ENCODE measurements at regions not wholly inside any gene's neighbourhood (a gene's known extent, or its start where the extent isn't known, plus 50 kb on each side); places are given as distances from the start of the nearest gene placed in this dataset.
"Not testable (repeated sequence)": the region's sequence is repeated elsewhere in the genome, so short reads cannot be mapped to it uniquely, and the experiment has no call there.

- peaks cover 3% of the 10 kb centered on the region for H3K9me3 Mint-ChIP-seq
- no peak overlapping the region for H3K4me3 Mint-ChIP-seq
- DNase-seq = no peak
- no peak for ATAC-seq
- peaks cover 12% of the 10 kb centered on the region for H3K27me3 Mint-ChIP-seq (ENCODE audit: low read depth)
- H3K4me1 Mint-ChIP-seq (ENCODE audit: low read depth) = peaks cover 2% of the 10 kb centered on the region
- H3K36me3 Mint-ChIP-seq (ENCODE audit: insufficient read depth) = no peaks in the 10 kb centered on the region
These were observed 86.5 kb upstream of the GNAZ start for GRCh38 chr22:22983816-22984215.

- no peak for ATAC-seq
- Mint-ChIP-seq H3K4me3 (no peak overlapping the region), H3K4me1 (ENCODE audit: low read depth) (peaks cover 2% of the 10 kb centered on the region), H3K27me3 (ENCODE audit: low read depth) (peaks cover 17% of the 10 kb centered on the region), H3K36me3 (ENCODE audit: insufficient read depth) (no peaks in the 10 kb centered on the region), H3K9me3 (peaks cover 3% of the 10 kb centered on the region)
- no peak for DNase-seq
These were observed 85.4 kb upstream of the GNAZ start for GRCh38 chr22:22984967-22985366.

GRCh38 chr22:22986008-22986407 lies 84.3 kb upstream of the GNAZ start:
- no peak for ATAC-seq
- Mint-ChIP-seq H3K4me3 (no peak overlapping the region), H3K4me1 (ENCODE audit: low read depth) (peaks cover 2% of the 10 kb centered on the region), H3K27me3 (ENCODE audit: low read depth) (peaks cover 24% of the 10 kb centered on the region), H3K9me3 (no peaks in the 10 kb centered on the region), H3K36me3 (ENCODE audit: insufficient read depth) (no peaks in the 10 kb centered on the region)
- DNase-seq = no peak

GRCh38 chr22:22986640-22987039 lies 83.7 kb upstream of the GNAZ start:
- no peaks in the 10 kb centered on the region for H3K36me3 Mint-ChIP-seq (ENCODE audit: insufficient read depth)
- H3K4me3 Mint-ChIP-seq = no peak overlapping the region
- no peak for DNase-seq
- no peak for ATAC-seq
- no peaks in the 10 kb centered on the region for H3K9me3 Mint-ChIP-seq
- H3K27me3 Mint-ChIP-seq (ENCODE audit: low read depth) = peaks cover 25% of the 10 kb centered on the region
- H3K4me1 Mint-ChIP-seq (ENCODE audit: low read depth) = peaks cover 2% of the 10 kb centered on the region

- H3K9me3 Mint-ChIP-seq = no peaks in the 10 kb centered on the region
- H3K4me1 Mint-ChIP-seq (ENCODE audit: low read depth) = peaks cover 2% of the 10 kb centered on the region
These were observed 82.2 kb upstream of the GNAZ start for GRCh38 chr22:22988150-22988549.

GRCh38 chr22:22988785-22989184 lies 81.5 kb upstream of the GNAZ start:
- DNase-seq (no peak), ATAC-seq (no peak)
- Mint-ChIP-seq H3K9me3 (no peaks in the 10 kb centered on the region), H3K4me3 (no peak overlapping the region), H3K27me3 (ENCODE audit: low read depth) (peaks cover 28% of the 10 kb centered on the region), H3K4me1 (ENCODE audit: low read depth) (no peaks in the 10 kb centered on the region), H3K36me3 (ENCODE audit: insufficient read depth) (no peaks in the 10 kb centered on the region)

More at GRCh38 chr22:22988150-22988549, 82.2 kb upstream of the GNAZ start:
- ATAC-seq (no peak), DNase-seq (no peak)
- peaks cover 25% of the 10 kb centered on the region for H3K27me3 Mint-ChIP-seq (ENCODE audit: low read depth)
- no peaks in the 10 kb centered on the region for H3K36me3 Mint-ChIP-seq (ENCODE audit: insufficient read depth)
- H3K4me3 Mint-ChIP-seq = no peak overlapping the region

- Mint-ChIP-seq H3K4me1 (ENCODE audit: low read depth) (no peaks in the 10 kb centered on the region), H3K4me3 (no peak overlapping the region), H3K27me3 (ENCODE audit: low read depth) (peaks cover 32% of the 10 kb centered on the region), H3K9me3 (peaks cover 4% of the 10 kb centered on the region), H3K36me3 (ENCODE audit: insufficient read depth) (no peaks in the 10 kb centered on the region)
- ATAC-seq = no peak
- no peak for DNase-seq
These were observed 80.5 kb upstream of the GNAZ start for GRCh38 chr22:22989856-22990255.

GRCh38 chr22:22990711-22991505 lies 79.4 kb upstream of the GNAZ start:
- Mint-ChIP-seq H3K9me3 (peaks cover 14% of the 10 kb centered on the region), H3K27me3 (ENCODE audit: low read depth) (peaks cover 35% of the 10 kb centered on the region)
- ATAC-seq; H3K36me3 Mint-ChIP-seq (ENCODE audit: insufficient read depth); DNase-seq; H3K4me1 Mint-ChIP-seq (ENCODE audit: low read depth); H3K4me3 Mint-ChIP-seq: not testable (repeated sequence)

- ATAC-seq = no peak
- H3K27me3 Mint-ChIP-seq (ENCODE audit: low read depth) = peaks cover 33% of the 10 kb centered on the region
These were observed 77.8 kb upstream of the GNAZ start for GRCh38 chr22:22992474-22992873.

GRCh38 chr22:22993184-22993583 lies 77.1 kb upstream of the GNAZ start:
- H3K4me1 Mint-ChIP-seq (ENCODE audit: low read depth) = no peaks in the 10 kb centered on the region

More at GRCh38 chr22:22992474-22992873, 77.8 kb upstream of the GNAZ start:
- no peaks in the 10 kb centered on the region for H3K4me1 Mint-ChIP-seq (ENCODE audit: low read depth)
- H3K4me3 Mint-ChIP-seq = no peak overlapping the region
- peaks cover 2% of the 10 kb centered on the region for H3K36me3 Mint-ChIP-seq (ENCODE audit: insufficient read depth)
- no peak for DNase-seq
- H3K9me3 Mint-ChIP-seq = peaks cover 25% of the 10 kb centered on the region

GRCh38 chr22:22995166-22995565 lies 75.2 kb upstream of the GNAZ start:
- Mint-ChIP-seq H3K27me3 (ENCODE audit: low read depth) (peaks cover 28% of the 10 kb centered on the region), H3K4me1 (ENCODE audit: low read depth) (no peaks in the 10 kb centered on the region), H3K36me3 (ENCODE audit: insufficient read depth) (peaks cover 7% of the 10 kb centered on the region), H3K9me3 (peaks cover 37% of the 10 kb centered on the region), H3K4me3 (no peak overlapping the region)
- ATAC-seq (no peak), DNase-seq (no peak)

More at GRCh38 chr22:22993184-22993583, 77.1 kb upstream of the GNAZ start:
- Mint-ChIP-seq H3K4me3 (no peak overlapping the region), H3K36me3 (ENCODE audit: insufficient read depth) (peaks cover 5% of the 10 kb centered on the region), H3K27me3 (ENCODE audit: low read depth) (peaks cover 35% of the 10 kb centered on the region), H3K9me3 (peaks cover 32% of the 10 kb centered on the region)
- DNase-seq (no peak), ATAC-seq (no peak)

- H3K9me3 Mint-ChIP-seq = peaks cover 37% of the 10 kb centered on the region
- no peak for ATAC-seq
- no peaks in the 10 kb centered on the region for H3K4me1 Mint-ChIP-seq (ENCODE audit: low read depth)
These were observed 73.6 kb upstream of the GNAZ start for GRCh38 chr22:22996511-22997261.

GRCh38 chr22:22997262-22997898 lies 72.9 kb upstream of the GNAZ start:
- Mint-ChIP-seq H3K36me3 (ENCODE audit: insufficient read depth) (peaks cover 7% of the 10 kb centered on the region), H3K27me3 (ENCODE audit: low read depth) (peaks cover 23% of the 10 kb centered on the region), H3K9me3 (peaks cover 37% of the 10 kb centered on the region), H3K4me3 (no peak overlapping the region), H3K4me1 (ENCODE audit: low read depth) (no peaks in the 10 kb centered on the region)
- DNase-seq (no peak), ATAC-seq (no peak)

More at GRCh38 chr22:22996511-22997261, 73.6 kb upstream of the GNAZ start:
- Mint-ChIP-seq H3K27me3 (ENCODE audit: low read depth) (peaks cover 21% of the 10 kb centered on the region), H3K4me3 (no peak overlapping the region), H3K36me3 (ENCODE audit: insufficient read depth) (peaks cover 7% of the 10 kb centered on the region)
- DNase-seq = no peak

- Mint-ChIP-seq H3K27me3 (ENCODE audit: low read depth) (peaks cover 23% of the 10 kb centered on the region), H3K36me3 (ENCODE audit: insufficient read depth) (peaks cover 7% of the 10 kb centered on the region), H3K9me3 (peaks cover 37% of the 10 kb centered on the region), H3K4me1 (ENCODE audit: low read depth) (no peaks in the 10 kb centered on the region), H3K4me3 (no peak overlapping the region)
- ATAC-seq (no peak), DNase-seq (no peak)
These were observed 72.3 kb upstream of the GNAZ start for GRCh38 chr22:22997988-22998387.

Data from activated T-cell treated with anti-CD3 and anti-CD28 coated beads, Interleukin-2, amount 50 U/mL, for 4 hours (primary cell).